ENCODE measurements at regions not wholly inside any gene's neighbourhood (a gene's known extent, or its start where the extent isn't known, plus 50 kb on each side); places are given as distances from the start of the nearest gene placed in this dataset.

GRCh38 chr5:91867799-91868198 is 484.7 kb upstream of the ARRDC3 start:
- H3K36me3 ChIP-seq (ENCODE audit: control insufficient read depth in 2 of 2, insufficient read depth in 2 of 2, low read length in 1 of 2) = no peaks in the 10 kb centered on the region
- no peaks in the 10 kb centered on the region for H3K9me3 ChIP-seq (replicated peaks; ENCODE audit: control insufficient read depth, insufficient read depth, low read length)
- no peak overlapping the region for H3K27ac ChIP-seq (ENCODE audit: control insufficient read depth, insufficient read depth)
- POLR2A ChIA-PET = no interaction called here
- CTCF ChIA-PET = no interaction called here
- H4K20me1 ChIP-seq (ENCODE audit: control insufficient read depth, insufficient read depth) = no peaks in the 10 kb centered on the region
- no peak for TF ChIP-seq KAT2A (conservative IDR thresholded peaks at IDR 0.05; ENCODE audit: control insufficient read depth, low read depth, low read length)
- TF ChIP-seq PAX8 (IDR thresholded peaks at IDR 0.05) = no peak
- TF ChIP-seq SIX5 (IDR thresholded peaks at IDR 0.05; ENCODE audit: low read depth, low read length, severe bottlenecking) = no peak
- no peak for TF ChIP-seq ETV6 (conservative IDR thresholded peaks at IDR 0.05 in 1 of 2, IDR thresholded peaks at IDR 0.05 in 1 of 2; ENCODE audit: borderline replicate concordance in 1 of 2, low read depth in 1 of 2)
- no peak for TF ChIP-seq RB1 (IDR thresholded peaks at IDR 0.05; ENCODE audit: borderline replicate concordance)
- TF ChIP-seq ATF2 (IDR thresholded peaks at IDR 0.05; ENCODE audit: low read length) = no peak
- H3K4me3 ChIP-seq = no peak overlapping the region
- FAIRE-seq (no peak), DNase-seq (ENCODE audit: low read depth, low spot score) (no peak), ATAC-seq (peak; percentile 56)
- SMC1A ChIA-PET (ENCODE audit: uncharacterized antibody, unreplicated experiment) = no interaction called here
- no peak overlapping the region for H3K4me2 ChIP-seq (ENCODE audit: control insufficient read depth, insufficient read depth)
- no peak overlapping the region for H2AFZ ChIP-seq (ENCODE audit: control insufficient read depth, low read depth, low read length)
- no peaks in the 10 kb centered on the region; the same call in 1 of the 2 replicates for H3K4me1 ChIP-seq (ENCODE audit: control insufficient read depth, insufficient read depth, low read length)
- H3K9ac ChIP-seq (ENCODE audit: control insufficient read depth, insufficient read depth, low read length) = no peak overlapping the region
- intact Hi-C loops (cut with micrococcal nuclease; ENCODE audit: unreplicated experiment) (no loop called here), in situ Hi-C loops (cut with MboI) (no loop called here)
- RAD21 ChIA-PET (ENCODE audit: unreplicated experiment) = no interaction called here
- BruUV-seq (replicated peaks) = no TSS peak
- H3K79me2 ChIP-seq (ENCODE audit: control insufficient read depth, insufficient read depth, low read length) = no peaks in the 10 kb centered on the region
- H3K27me3 ChIP-seq (replicated peaks in 1 of 2; ENCODE audit: control insufficient read depth in 2 of 2, insufficient read depth in 2 of 2, low read length in 1 of 2) = no peaks in the 10 kb centered on the region

- BruUV-seq (replicated peaks) = no TSS peak
- H3K9me3 ChIP-seq (replicated peaks; ENCODE audit: control insufficient read depth, insufficient read depth, low read length) = no peaks in the 10 kb centered on the region
Observed at GRCh38 chr5:91865915-91866314, 482.8 kb upstream of the ARRDC3 start.

More at GRCh38 chr5:91865915-91866314, 482.8 kb upstream of the ARRDC3 start:
- Histone ChIP-seq H3K27me3 (replicated peaks in 1 of 2; ENCODE audit: control insufficient read depth in 2 of 2, insufficient read depth in 2 of 2, low read length in 1 of 2) (no peaks in the 10 kb centered on the region), H3K27ac (ENCODE audit: control insufficient read depth, insufficient read depth) (no peak overlapping the region), H3K36me3 (ENCODE audit: control insufficient read depth in 2 of 2, insufficient read depth in 2 of 2, low read length in 1 of 2) (no peaks in the 10 kb centered on the region), H3K4me2 (ENCODE audit: control insufficient read depth, insufficient read depth) (no peak overlapping the region), H3K9ac (ENCODE audit: control insufficient read depth, insufficient read depth, low read length) (no peak overlapping the region), H2AFZ (ENCODE audit: control insufficient read depth, low read depth, low read length) (no peak overlapping the region), H3K79me2 (ENCODE audit: control insufficient read depth, insufficient read depth, low read length) (no peaks in the 10 kb centered on the region), H3K4me1 (ENCODE audit: control insufficient read depth, insufficient read depth, low read length) (no peaks in the 10 kb centered on the region; the same call in 1 of the 2 replicates), H4K20me1 (ENCODE audit: control insufficient read depth, insufficient read depth) (no peaks in the 10 kb centered on the region), H3K4me3 (no peak overlapping the region)
- DNase-seq (ENCODE audit: low read depth, low spot score) (no peak), ATAC-seq (no peak), FAIRE-seq (no peak)
- in situ Hi-C loops (cut with MboI) (no loop called here), intact Hi-C loops (cut with micrococcal nuclease; ENCODE audit: unreplicated experiment) (no loop called here)
- CTCF ChIA-PET = no interaction called here
- TF ChIP-seq USF1 (IDR thresholded peaks at IDR 0.05; ENCODE audit: borderline replicate concordance, extremely low read length, insufficient read depth, low read depth, low read length) = no peak
- no peak for TF ChIP-seq RCOR1 (conservative IDR thresholded peaks at IDR 0.05; ENCODE audit: low read depth, low read length)
- RAD21 ChIA-PET (ENCODE audit: unreplicated experiment) = no interaction called here
- SMC1A ChIA-PET (ENCODE audit: uncharacterized antibody, unreplicated experiment) = no interaction called here
- POLR2A ChIA-PET = no interaction called here

All from GM12878 (cell line).